H9 (cell line): ENCODE measurements at regions not wholly inside any gene's neighbourhood (a gene's known extent, or its start where the extent isn't known, plus 50 kb on each side); places are given as distances from the start of the nearest gene placed in this dataset.

ENCODE experiments used
- DNase-seq: peaks from one replicate; pipeline ENCODE4 v3.0.0-alpha.2; 2017
- H2AFZ ChIP-seq: one replicate; pipeline ENCODE4 v1.6.1; 2013; ENCODE audit warnings: mild to moderate bottlenecking, low read length, control low read depth, moderate library complexity
- H2AK5ac ChIP-seq: 2 replicates; pipeline ENCODE4 v1.6.1; 2013; ENCODE audit warnings: low read length, control low read depth, mixed read lengths; ENCODE audit not compliant: insufficient read length
- H2BK120ac ChIP-seq: one replicate; pipeline ENCODE4 v1.6.1; 2013; ENCODE audit warnings: low read depth, mild to moderate bottlenecking, low read length, control low read depth, inconsistent platforms; ENCODE audit not compliant: poor library complexity, severe bottlenecking
- H2BK12ac ChIP-seq: 2 replicates; pipeline ENCODE4 v1.6.1; 2013; ENCODE audit warnings: low read length, control low read depth, mixed read lengths, low read depth; ENCODE audit not compliant: insufficient read length
- H2BK15ac ChIP-seq: 2 replicates; pipeline ENCODE4 v1.6.1; 2013; ENCODE audit warnings: low read depth, low read length, control low read depth
- H2BK20ac ChIP-seq: one replicate; pipeline ENCODE4 v1.6.1; 2013; ENCODE audit warnings: low read depth, mild to moderate bottlenecking, low read length, control low read depth, inconsistent platforms; ENCODE audit not compliant: poor library complexity, severe bottlenecking
- H2BK5ac ChIP-seq: 2 replicates; pipeline ENCODE4 v1.6.1; 2013; ENCODE audit warnings: low read length, control low read depth, mixed read lengths; ENCODE audit not compliant: insufficient read length
- H3K14ac ChIP-seq: 2 replicates; pipeline ENCODE4 v1.6.1; 2013; ENCODE audit warnings: low read length, control low read depth; ENCODE audit not compliant: insufficient read depth
- H3K18ac ChIP-seq: 2 replicates; pipeline ENCODE4 v1.6.1; 2013; ENCODE audit warnings: low read depth, mild to moderate bottlenecking, mixed read lengths, low read length, control low read depth; ENCODE audit not compliant: insufficient read length
- H3K23ac ChIP-seq: 2 replicates; pipeline ENCODE4 v1.6.1; 2013; ENCODE audit warnings: low read length, control low read depth, mixed read lengths, low read depth; ENCODE audit not compliant: insufficient read length
- H3K23me2 ChIP-seq: 2 replicates; pipeline ENCODE4 v1.6.1; 2013; ENCODE audit warnings: low read depth, mild to moderate bottlenecking, mixed read lengths, low read length, control low read depth; ENCODE audit not compliant: insufficient read length, poor library complexity, severe bottlenecking
- H3K27ac ChIP-seq: 2 replicates; pipeline ENCODE4 v1.5.1; 2013; ENCODE audit warnings: low read length, control low read depth, mixed read lengths, low read depth; ENCODE audit not compliant: insufficient read length
- H3K27me3 ChIP-seq: 2 replicates; pipeline ENCODE4 v1.6.1; 2013; ENCODE audit warnings: low read length, control low read depth, inconsistent platforms; ENCODE audit not compliant: insufficient read depth
- H3K4ac ChIP-seq: 2 replicates; pipeline ENCODE4 v1.6.1; 2013; ENCODE audit warnings: low read depth, mild to moderate bottlenecking, control low read depth, inconsistent platforms, low read length, moderate library complexity
- H3K4me1 ChIP-seq: 2 replicates; pipeline ENCODE4 v1.6.1; 2013; ENCODE audit warnings: low read length, control low read depth, inconsistent platforms; ENCODE audit not compliant: insufficient read depth
- H3K4me2 ChIP-seq: 2 replicates; pipeline ENCODE4 v1.6.1; 2013; ENCODE audit warnings: low read length, control low read depth, mixed read lengths; ENCODE audit not compliant: insufficient read length, insufficient read depth
- H3K56ac ChIP-seq: 2 replicates; pipeline ENCODE4 v1.6.1; 2013; ENCODE audit warnings: low read depth, mild to moderate bottlenecking, mixed read lengths, low read length, control low read depth; ENCODE audit not compliant: insufficient read length
- H3K79me1 ChIP-seq: 2 replicates; pipeline ENCODE4 v1.6.1; 2013; ENCODE audit warnings: low read depth, mild to moderate bottlenecking, moderate library complexity, low read length, control low read depth, inconsistent platforms; ENCODE audit not compliant: insufficient read depth, poor library complexity, severe bottlenecking
- H3K79me2 ChIP-seq: 2 replicates; pipeline ENCODE4 v1.6.1; 2013; ENCODE audit warnings: low read length, control low read depth, inconsistent platforms; ENCODE audit not compliant: insufficient read depth
- H3K9ac ChIP-seq: 2 replicates; pipeline ENCODE4 v1.6.1; 2013; ENCODE audit warnings: low read length, control low read depth, mixed read lengths; ENCODE audit not compliant: insufficient read length; ENCODE audit errors: extremely low read depth
- H3K9me3 ChIP-seq: one replicate; pipeline ENCODE4 v1.6.1; 2013; ENCODE audit warnings: low read depth, low read length, inconsistent platforms; ENCODE audit not compliant: control insufficient read depth
- H3T11ph ChIP-seq: one replicate; pipeline ENCODE4 v1.6.1; 2013; ENCODE audit warnings: mild to moderate bottlenecking, low read length, control low read depth, inconsistent platforms
- H4K20me1 ChIP-seq: one replicate; pipeline ENCODE4 v1.6.1; 2013; ENCODE audit not compliant: control insufficient read depth, insufficient read length, insufficient read depth
- H4K5ac ChIP-seq: 2 replicates; pipeline ENCODE4 v1.6.1; 2013; ENCODE audit warnings: low read depth, mild to moderate bottlenecking, mixed read lengths, low read length, control low read depth; ENCODE audit not compliant: insufficient read length
- H4K8ac ChIP-seq: replicated peaks from 2 replicates; pipeline ENCODE4 v1.6.1; 2013; ENCODE audit warnings: low read length, control low read depth, mixed read lengths, low read depth; ENCODE audit not compliant: insufficient read length
- H4K91ac ChIP-seq: 2 replicates; pipeline ENCODE4 v1.6.1; 2013; ENCODE audit warnings: low read depth, mild to moderate bottlenecking, moderate library complexity, mixed read lengths, low read length, control low read depth; ENCODE audit not compliant: insufficient read length
- H3K27ac Mint-ChIP-seq, 3 experiments: 2 replicates in 2 of 3; 3 replicates in 1 of 3; pipeline ENCODE4 v1.8.0; 2020 to 2021; ENCODE audit warnings: mixed read lengths in 3 of 3, mild to moderate bottlenecking in 1 of 3, moderate library complexity in 1 of 3
- H3K27me3 Mint-ChIP-seq: 2 replicates; pipeline ENCODE4 v1.8.0; 2021; ENCODE audit warnings: low read depth, mild to moderate bottlenecking, moderate library complexity, mixed read lengths
- H3K36me3 Mint-ChIP-seq, 3 experiments: 2 replicates in 2 of 3; 3 replicates in 1 of 3; pipeline ENCODE4 v1.8.0; 2020 to 2021; ENCODE audit warnings: low read depth in 3 of 3, mixed read lengths in 3 of 3; ENCODE audit not compliant: insufficient read depth in 1 of 3
- H3K4me1 Mint-ChIP-seq, 2 experiments: 2 replicates each; pipeline ENCODE4 v1.8.0; 2020; ENCODE audit warnings: mixed read lengths in 2 of 2
- H3K4me3 Mint-ChIP-seq, 2 experiments: 2 replicates in 1 of 2; 3 replicates in 1 of 2; pipeline ENCODE4 v1.8.0; 2020 to 2021; ENCODE audit warnings: mild to moderate bottlenecking in 2 of 2, mixed read lengths in 2 of 2, moderate library complexity in 1 of 2
- H3K9me3 Mint-ChIP-seq, 2 experiments: 2 replicates in 1 of 2; 3 replicates in 1 of 2; pipeline ENCODE4 v1.8.0; 2020; ENCODE audit warnings: mild to moderate bottlenecking in 2 of 2, mixed read lengths in 2 of 2, moderate library complexity in 1 of 2
- CTCF ChIP-seq: fragments of 200-600 bp; sonication (generic); conservative IDR thresholded peaks from 3 replicates; pipeline ENCODE4 v1.8.0; 2021; ENCODE audit warnings: antibody characterized with exemption, mild to moderate bottlenecking
- WGBS: extraction: QIAGEN DNeasy Blood & Tissue Kit; methylation state at CpG from one replicate; pipeline ENCODE4 v1.1.7; 2013; ENCODE audit warnings: missing lambda C conversion rate, low lambda C conversion rate, mixed read lengths; ENCODE audit not compliant: insufficient read length; ENCODE audit errors: extremely low coverage; 5-methylcytosine and 5-hydroxymethylcytosine counted together

GRCh38 chr1:201646411-201647022 lies 107.6 kb downstream of the NAV1 start:
- no peak overlapping the region for H4K91ac ChIP-seq
- no peak overlapping the region for H2AFZ ChIP-seq
- no peak overlapping the region for H3K18ac ChIP-seq
- no peak overlapping the region for H4K5ac ChIP-seq
- H3K4me2 ChIP-seq, result no peak overlapping the region
- no peak overlapping the region for H2BK20ac ChIP-seq
- no peaks in the 10 kb centered on the region for H3K9me3 ChIP-seq
- H2BK5ac ChIP-seq, result no peak overlapping the region
- H3K4me1 Mint-ChIP-seq, result peaks cover 23 to 26% of the 10 kb centered on the region in 2 experiments
- no peak overlapping the region for H3T11ph ChIP-seq
- H3K79me2 ChIP-seq, result no peaks in the 10 kb centered on the region
- no peak overlapping the region; a peak in 1 of 7 replicates for H3K27ac Mint-ChIP-seq
- H2BK15ac ChIP-seq, result no peak overlapping the region
- H3K27me3 ChIP-seq, result peaks cover 5% of the 10 kb centered on the region; the same call in 1 of the 2 replicates
- H3K27ac ChIP-seq, result no peak overlapping the region
- H3K9ac ChIP-seq, result no peak overlapping the region
- peaks cover 6% of the 10 kb centered on the region for H3K4me1 ChIP-seq
- peaks cover 83% of the 10 kb centered on the region for H3K27me3 Mint-ChIP-seq
- no peak overlapping the region for H2BK12ac ChIP-seq
- peaks cover 0 to 4% of the 10 kb centered on the region in 2 experiments; a peak in 2 of 5 replicates for H3K9me3 Mint-ChIP-seq
- H3K14ac ChIP-seq, result no peak overlapping the region
- H3K23me2 ChIP-seq, result peaks cover 34% of the 10 kb centered on the region
- H3K56ac ChIP-seq, result no peak overlapping the region
- no peak overlapping the region for H3K4ac ChIP-seq
- H3K4me3 Mint-ChIP-seq, result peak overlapping the region; percentile 6 to 33; a peak in 3 of 5 replicates
- no CpG with 5 or more reads among the region's 8 CpGs for WGBS
- no peak for TF ChIP-seq CTCF
- H3K23ac ChIP-seq, result no peak overlapping the region
- peaks cover 0 to 3% (median 0%) of the 10 kb centered on the region in 3 experiments; a peak in 4 of 7 replicates for H3K36me3 Mint-ChIP-seq
- no peak overlapping the region for H2AK5ac ChIP-seq
- DNase-seq, result no peak
- H3K79me1 ChIP-seq, result no peaks in the 10 kb centered on the region
- H4K20me1 ChIP-seq, result no peaks in the 10 kb centered on the region
- H2BK120ac ChIP-seq, result no peak overlapping the region
- no peak overlapping the region for H4K8ac ChIP-seq
